ENCODE measurements at regions not wholly inside any gene's neighbourhood (a gene's known extent, or its start where the extent isn't known, plus 50 kb on each side); places are given as distances from the start of the nearest gene placed in this dataset.

DNA sequence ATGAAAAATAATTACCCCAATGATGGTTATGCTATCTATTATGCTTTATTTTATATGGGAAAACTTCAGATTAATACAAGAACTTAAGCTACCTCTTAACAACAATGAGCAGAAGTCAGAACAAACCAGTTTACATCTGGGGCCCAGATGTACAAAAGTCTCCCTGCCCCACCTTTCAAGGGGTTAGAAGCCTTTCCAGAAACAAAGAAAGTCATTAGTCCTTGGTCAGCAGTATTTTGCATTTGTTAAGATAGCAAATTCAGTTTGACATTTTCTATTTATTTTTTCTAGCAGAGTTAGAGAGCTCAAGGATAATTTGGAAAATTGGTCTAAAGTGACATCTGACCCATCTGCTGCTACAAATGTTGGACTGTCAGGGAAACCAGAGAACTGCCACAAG, 478.7 kb upstream of the UBE2E2 start:
- TF ChIP-seq POLR2AphosphoS5 (IDR thresholded peaks at IDR 0.05), result no peak
- no peak for TF ChIP-seq POLR2A (IDR thresholded peaks at IDR 0.05)
- TF ChIP-seq EP300 (IDR thresholded peaks at IDR 0.05), result no peak
- TF ChIP-seq, protein P1, sequence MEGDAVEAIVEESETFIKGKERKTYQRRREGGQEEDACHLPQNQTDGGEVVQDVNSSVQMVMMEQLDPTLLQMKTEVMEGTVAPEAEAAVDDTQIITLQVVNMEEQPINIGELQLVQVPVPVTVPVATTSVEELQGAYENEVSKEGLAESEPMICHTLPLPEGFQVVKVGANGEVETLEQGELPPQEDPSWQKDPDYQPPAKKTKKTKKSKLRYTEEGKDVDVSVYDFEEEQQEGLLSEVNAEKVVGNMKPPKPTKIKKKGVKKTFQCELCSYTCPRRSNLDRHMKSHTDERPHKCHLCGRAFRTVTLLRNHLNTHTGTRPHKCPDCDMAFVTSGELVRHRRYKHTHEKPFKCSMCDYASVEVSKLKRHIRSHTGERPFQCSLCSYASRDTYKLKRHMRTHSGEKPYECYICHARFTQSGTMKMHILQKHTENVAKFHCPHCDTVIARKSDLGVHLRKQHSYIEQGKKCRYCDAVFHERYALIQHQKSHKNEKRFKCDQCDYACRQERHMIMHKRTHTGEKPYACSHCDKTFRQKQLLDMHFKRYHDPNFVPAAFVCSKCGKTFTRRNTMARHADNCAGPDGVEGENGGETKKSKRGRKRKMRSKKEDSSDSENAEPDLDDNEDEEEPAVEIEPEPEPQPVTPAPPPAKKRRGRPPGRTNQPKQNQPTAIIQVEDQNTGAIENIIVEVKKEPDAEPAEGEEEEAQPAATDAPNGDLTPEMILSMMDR (IDR thresholded peaks at IDR 0.05), result no peak
- no peak overlapping the region for H3K4me3 ChIP-seq
- no peaks in the 10 kb centered on the region for H3K36me3 ChIP-seq
- DNase-seq, result no peak
- no peak overlapping the region for H3K27ac ChIP-seq
- no peaks in the 10 kb centered on the region for H3K27me3 ChIP-seq
- H3K9me3 ChIP-seq, result no peaks in the 10 kb centered on the region
- intact Hi-C loops (cut with DNase I), result no loop called here
- no peaks in the 10 kb centered on the region for H3K4me1 ChIP-seq

DNA sequence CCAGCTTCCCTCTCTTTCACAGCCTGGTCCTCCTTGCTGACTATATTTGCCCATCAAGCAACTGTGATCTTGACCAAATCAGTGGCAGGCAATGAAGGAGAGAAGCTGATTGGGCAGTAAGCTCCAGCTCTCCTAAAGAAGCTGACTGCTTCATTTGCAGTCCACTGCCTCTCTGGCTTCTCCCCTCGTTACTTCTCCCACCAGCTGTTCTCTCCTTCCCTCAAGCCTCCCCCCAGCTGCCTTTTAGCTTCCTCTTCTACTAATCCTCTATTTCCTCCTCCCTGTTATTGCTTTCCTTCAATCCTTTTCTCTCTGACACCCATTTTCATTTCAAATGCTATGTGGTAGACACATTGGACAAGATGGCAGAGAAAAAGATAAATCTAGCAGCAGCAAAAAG, 474.7 kb upstream of the UBE2E2 start:
- Histone ChIP-seq H3K4me1 (no peaks in the 10 kb centered on the region), H3K9me3 (peaks cover 0 to 2% (median 0%) of the 10 kb centered on the region in 4 donors), H3K27ac (no peak overlapping the region), H3K36me3 (no peaks in the 10 kb centered on the region), H3K27me3 (no peaks in the 10 kb centered on the region), H3K4me3 (no peak overlapping the region)
- intact Hi-C loops (cut with DNase I), result no loop called here
- TF ChIP-seq POLR2A (IDR thresholded peaks at IDR 0.05), result no peak
- TF ChIP-seq POLR2AphosphoS5 (IDR thresholded peaks at IDR 0.05), result no peak
- TF ChIP-seq EP300 (IDR thresholded peaks at IDR 0.05), result no peak
- TF ChIP-seq, protein P1 (IDR thresholded peaks at IDR 0.05), result no peak
- no peak for DNase-seq
- 47 to 48% methylated on average over 1 of the region's 1 CpG for WGBS, 2 donors

DNA sequence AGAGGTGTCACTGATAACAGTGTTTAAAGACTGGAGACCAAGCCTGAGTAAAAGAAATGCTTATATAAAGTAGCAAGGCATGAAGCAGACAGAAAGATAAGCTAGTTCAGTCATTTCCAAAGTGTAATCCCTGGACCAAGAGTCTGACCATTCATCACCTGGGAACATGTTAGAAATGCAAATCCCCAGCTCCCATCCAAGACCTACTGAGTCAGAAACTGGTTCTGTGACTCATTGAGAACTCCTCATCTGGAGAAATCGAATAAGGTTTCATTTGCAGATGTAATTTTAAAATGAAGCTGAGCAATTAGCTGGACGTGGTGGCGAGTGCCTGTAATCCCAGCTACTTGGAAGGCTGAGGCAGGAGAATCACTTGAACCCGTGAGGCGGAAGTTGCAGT, 473.9 kb upstream of the UBE2E2 start:
- DNase-seq, result no peak
- intact Hi-C loops (cut with DNase I), result no loop called here
- H3K27ac ChIP-seq, result no peak overlapping the region
- peaks cover 0 to 2% (median 0%) of the 10 kb centered on the region in 4 donors for H3K9me3 ChIP-seq
- 82 to 85% methylated on average over 5 of the region's 5 CpGs for WGBS, 2 donors
- H3K36me3 ChIP-seq, result no peaks in the 10 kb centered on the region
- H3K27me3 ChIP-seq, result no peaks in the 10 kb centered on the region
- TF ChIP-seq, protein P1 (IDR thresholded peaks at IDR 0.05), result no peak
- no peak for TF ChIP-seq EP300 (IDR thresholded peaks at IDR 0.05)
- TF ChIP-seq POLR2AphosphoS5 (IDR thresholded peaks at IDR 0.05), result no peak
- peaks cover 0 to 5% (median 0%) of the 10 kb centered on the region in 4 donors for H3K4me1 ChIP-seq
- H3K4me3 ChIP-seq, result no peak overlapping the region

DNA sequence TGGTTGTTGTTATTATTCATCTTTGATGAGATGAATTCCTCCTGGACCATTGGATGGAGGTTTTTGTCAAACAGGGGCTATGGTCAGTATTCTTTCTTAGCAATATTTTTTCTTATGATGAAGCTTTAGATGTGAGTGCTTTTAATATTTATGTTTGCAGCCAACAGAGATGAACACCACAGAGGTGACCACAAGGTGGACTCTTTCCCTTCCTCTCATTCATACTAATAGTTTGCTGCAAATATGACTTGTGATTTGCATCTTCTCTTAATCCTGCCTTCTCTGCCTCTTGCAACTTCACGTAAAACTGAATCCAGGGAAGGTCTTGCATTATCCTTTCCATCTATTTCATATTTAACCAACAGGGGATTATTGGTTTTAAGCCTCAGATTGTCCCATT, 473.1 kb upstream of the UBE2E2 start:
- Histone ChIP-seq H3K27ac (no peak overlapping the region), H3K9me3 (peaks cover 0 to 2% (median 0%) of the 10 kb centered on the region in 4 donors), H3K36me3 (no peaks in the 10 kb centered on the region), H3K4me1 (peaks cover 0 to 6% (median 0%) of the 10 kb centered on the region in 4 donors), H3K4me3 (no peak overlapping the region), H3K27me3 (no peaks in the 10 kb centered on the region)
- WGBS, 2 donors, result 37 to 63% methylated on average over 1 of the region's 1 CpG
- no peak for DNase-seq
- TF ChIP-seq, protein P1 (IDR thresholded peaks at IDR 0.05), result peak in 1 of 4 experiments; percentile 9
- TF ChIP-seq EP300 (IDR thresholded peaks at IDR 0.05) (no peak), POLR2A (IDR thresholded peaks at IDR 0.05) (no peak), POLR2AphosphoS5 (IDR thresholded peaks at IDR 0.05) (no peak)
- intact Hi-C loops (cut with DNase I), result no loop called here

DNA sequence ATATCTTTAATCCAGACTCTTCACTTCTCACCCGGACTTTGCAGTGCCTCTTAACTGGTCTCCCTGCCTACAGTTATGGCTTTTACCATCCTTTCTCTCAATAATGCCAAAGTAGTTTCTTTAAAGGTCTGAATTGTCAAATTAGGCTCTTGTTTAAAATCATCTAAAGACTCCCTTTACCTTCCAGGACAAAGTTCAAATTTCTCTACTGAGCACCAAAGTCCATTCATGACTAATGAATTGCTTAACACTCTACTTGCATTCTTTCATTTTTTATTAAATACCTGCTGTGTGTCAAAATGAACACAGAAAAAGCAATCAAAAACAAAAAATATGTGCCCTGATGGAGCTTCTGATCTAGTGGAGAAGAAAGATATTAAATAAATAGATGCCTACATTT, 472.4 kb upstream of the UBE2E2 start:
- WGBS, 2 donors, result 55 to 82% methylated on average over 1 of the region's 1 CpG
- no peak overlapping the region for H3K4me3 ChIP-seq
- no peaks in the 10 kb centered on the region for H3K36me3 ChIP-seq
- no peak for TF ChIP-seq POLR2A (IDR thresholded peaks at IDR 0.05)
- no peak for TF ChIP-seq POLR2AphosphoS5 (IDR thresholded peaks at IDR 0.05)
- TF ChIP-seq, protein P1 (IDR thresholded peaks at IDR 0.05), result no peak
- TF ChIP-seq EP300 (IDR thresholded peaks at IDR 0.05), result no peak
- no peak for DNase-seq
- peaks cover 0 to 6% (median 0%) of the 10 kb centered on the region in 4 donors for H3K4me1 ChIP-seq
- H3K27me3 ChIP-seq, result no peaks in the 10 kb centered on the region
- no peak overlapping the region for H3K27ac ChIP-seq
- intact Hi-C loops (cut with DNase I), result no loop called here
- peaks cover 0 to 2% (median 0%) of the 10 kb centered on the region in 4 donors for H3K9me3 ChIP-seq
